Thoracic aorta (tissue), 2 donors: ENCODE measurements at regions not wholly inside any gene's neighbourhood (a gene's known extent, or its start where the extent isn't known, plus 50 kb on each side); places are given as distances from the start of the nearest gene placed in this dataset.
"Not testable (repeated sequence)": the region's sequence is repeated elsewhere in the genome, so short reads cannot be mapped to it uniquely, and the experiment has no call there.

Experiments
- ATAC-seq: fragments of 150-250 bp; one replicate; pipeline ENCODE4 v1.8.0; 2017; ENCODE audit warnings: low read depth; ENCODE audit not compliant: insufficient number of reproducible peaks, low FRiP score
- DNase-seq: peaks from one replicate; pipeline ENCODE4 v3.0.0-alpha.2; 2020; ENCODE audit warnings: low spot score
- H3K27ac ChIP-seq, 2 donors: fragments of 200-600 bp; sonication (generic); 1 replicate in 1 of 2; 2 replicates in 1 of 2; pipeline ENCODE4 v1.5.1; 2016; ENCODE audit warnings: mild to moderate bottlenecking in 2 of 2, moderate library complexity in 2 of 2
- H3K27me3 ChIP-seq: fragments of 200-600 bp; sonication (generic); replicated peaks from 2 replicates; pipeline ENCODE4 v1.6.0; 2016; ENCODE audit warnings: mild to moderate bottlenecking; ENCODE audit not compliant: insufficient read depth
- H3K36me3 ChIP-seq: fragments of 200-600 bp; sonication (generic); one replicate; pipeline ENCODE4 v1.5.1; 2016
- H3K4me1 ChIP-seq, 2 donors: fragments of 200-600 bp; sonication (generic); 1 replicate in 1 of 2; 2 replicates in 1 of 2; pipeline versions ENCODE4 v1.5.1 to v1.6.0; 2016; ENCODE audit warnings: low read depth in 2 of 2, mild to moderate bottlenecking in 1 of 2; ENCODE audit not compliant: control insufficient read depth in 1 of 2
- H3K4me3 ChIP-seq: fragments of 200-600 bp; sonication (generic); 2 replicates; pipeline ENCODE4 v1.5.1; 2016; ENCODE audit warnings: mild to moderate bottlenecking
- H3K9me3 ChIP-seq: fragments of 200-600 bp; sonication (generic); 2 replicates; pipeline ENCODE4 v1.5.1; 2016
- CTCF ChIP-seq: fragments of 200-600 bp; sonication (generic); IDR thresholded peaks from one replicate; pipeline ENCODE4 v1.5.1; 2019; ENCODE audit warnings: antibody characterized with exemption

GRCh38 chr10:56472978-56473377 is 111.9 kb upstream of the ZWINT start:
- Histone ChIP-seq H3K27me3 (no peaks in the 10 kb centered on the region), H3K36me3 (no peaks in the 10 kb centered on the region), H3K27ac (no peak overlapping the region), H3K9me3 (no peaks in the 10 kb centered on the region), H3K4me1 (no peaks in the 10 kb centered on the region), H3K4me3 (no peak overlapping the region)
- DNase-seq (no peak), ATAC-seq (no peak)
- no peak for TF ChIP-seq CTCF

GRCh38 chr10:56470701-56471100 is 109.6 kb upstream of the ZWINT start:
- DNase-seq (no peak), ATAC-seq (no peak)
- no peak for TF ChIP-seq CTCF
- no peaks in the 10 kb centered on the region for H3K4me1 ChIP-seq
- no peak overlapping the region for H3K27ac ChIP-seq
- H3K9me3 ChIP-seq: no peaks in the 10 kb centered on the region
- no peak overlapping the region for H3K4me3 ChIP-seq
- H3K27me3 ChIP-seq: no peaks in the 10 kb centered on the region
- H3K36me3 ChIP-seq: no peaks in the 10 kb centered on the region

GRCh38 chr10:56469482-56469881 is 108.4 kb upstream of the ZWINT start:
- H3K4me3 ChIP-seq: no peak overlapping the region
- no peaks in the 10 kb centered on the region for H3K36me3 ChIP-seq

GRCh38 chr10:56466005-56466404 is 104.9 kb upstream of the ZWINT start:
- no peaks in the 10 kb centered on the region for H3K4me1 ChIP-seq
- TF ChIP-seq CTCF: no peak
- H3K4me3 ChIP-seq: no peak overlapping the region
- H3K36me3 ChIP-seq: no peaks in the 10 kb centered on the region
- no peak overlapping the region for H3K27ac ChIP-seq
- H3K9me3 ChIP-seq: no peaks in the 10 kb centered on the region
- no peak for DNase-seq
- H3K27me3 ChIP-seq: no peaks in the 10 kb centered on the region
- ATAC-seq: no peak

More at GRCh38 chr10:56469482-56469881, 108.4 kb upstream of the ZWINT start:
- no peak for TF ChIP-seq CTCF
- H3K27ac ChIP-seq: no peak overlapping the region
- no peak for ATAC-seq
- H3K27me3 ChIP-seq: no peaks in the 10 kb centered on the region
- H3K9me3 ChIP-seq: no peaks in the 10 kb centered on the region
- no peaks in the 10 kb centered on the region for H3K4me1 ChIP-seq
- DNase-seq: no peak

GRCh38 chr10:56449770-56450169 is 88.7 kb upstream of the ZWINT start:
- ATAC-seq: no peak
- DNase-seq: no peak
- no peak overlapping the region for H3K27ac ChIP-seq
- H3K4me3 ChIP-seq: no peak overlapping the region
- TF ChIP-seq CTCF: no peak
- H3K4me1 ChIP-seq: no peaks in the 10 kb centered on the region
- no peaks in the 10 kb centered on the region for H3K9me3 ChIP-seq
- H3K36me3 ChIP-seq: no peaks in the 10 kb centered on the region
- no peaks in the 10 kb centered on the region for H3K27me3 ChIP-seq

GRCh38 chr10:56447613-56448012 is 86.6 kb upstream of the ZWINT start:
- DNase-seq, ATAC-seq: not testable (repeated sequence)

GRCh38 chr10:56441337-56441736 is 80.3 kb upstream of the ZWINT start:
- H3K27me3 ChIP-seq, H3K4me3 ChIP-seq, H3K36me3 ChIP-seq, ATAC-seq, DNase-seq, H3K27ac ChIP-seq, H3K9me3 ChIP-seq, H3K4me1 ChIP-seq: not testable (repeated sequence)

More at GRCh38 chr10:56447613-56448012, 86.6 kb upstream of the ZWINT start:
- H3K4me3 ChIP-seq, H3K27me3 ChIP-seq, H3K36me3 ChIP-seq, H3K4me1 ChIP-seq, H3K9me3 ChIP-seq, H3K27ac ChIP-seq: not testable (repeated sequence)
